H9 (cell line): ENCODE measurements at regions not wholly inside any gene's neighbourhood (a gene's known extent, or its start where the extent isn't known, plus 50 kb on each side); places are given as distances from the start of the nearest gene placed in this dataset.

Experiments used
- DNase-seq: peaks from one replicate; pipeline ENCODE4 v3.0.0-alpha.2; 2017
- H2AFZ ChIP-seq: one replicate; pipeline ENCODE4 v1.6.1; 2013; ENCODE audit warnings: mild to moderate bottlenecking, low read length, control low read depth, moderate library complexity
- H2AK5ac ChIP-seq: 2 replicates; pipeline ENCODE4 v1.6.1; 2013; ENCODE audit warnings: low read length, control low read depth, mixed read lengths; ENCODE audit not compliant: insufficient read length
- H2BK120ac ChIP-seq: one replicate; pipeline ENCODE4 v1.6.1; 2013; ENCODE audit warnings: low read depth, mild to moderate bottlenecking, low read length, control low read depth, inconsistent platforms; ENCODE audit not compliant: poor library complexity, severe bottlenecking
- H2BK12ac ChIP-seq: 2 replicates; pipeline ENCODE4 v1.6.1; 2013; ENCODE audit warnings: low read length, control low read depth, mixed read lengths, low read depth; ENCODE audit not compliant: insufficient read length
- H2BK15ac ChIP-seq: 2 replicates; pipeline ENCODE4 v1.6.1; 2013; ENCODE audit warnings: low read depth, low read length, control low read depth
- H2BK20ac ChIP-seq: one replicate; pipeline ENCODE4 v1.6.1; 2013; ENCODE audit warnings: low read depth, mild to moderate bottlenecking, low read length, control low read depth, inconsistent platforms; ENCODE audit not compliant: poor library complexity, severe bottlenecking
- H2BK5ac ChIP-seq: 2 replicates; pipeline ENCODE4 v1.6.1; 2013; ENCODE audit warnings: low read length, control low read depth, mixed read lengths; ENCODE audit not compliant: insufficient read length
- H3K14ac ChIP-seq: 2 replicates; pipeline ENCODE4 v1.6.1; 2013; ENCODE audit warnings: low read length, control low read depth; ENCODE audit not compliant: insufficient read depth
- H3K18ac ChIP-seq: 2 replicates; pipeline ENCODE4 v1.6.1; 2013; ENCODE audit warnings: low read depth, mild to moderate bottlenecking, mixed read lengths, low read length, control low read depth; ENCODE audit not compliant: insufficient read length
- H3K23ac ChIP-seq: 2 replicates; pipeline ENCODE4 v1.6.1; 2013; ENCODE audit warnings: low read length, control low read depth, mixed read lengths, low read depth; ENCODE audit not compliant: insufficient read length
- H3K23me2 ChIP-seq: 2 replicates; pipeline ENCODE4 v1.6.1; 2013; ENCODE audit warnings: low read depth, mild to moderate bottlenecking, mixed read lengths, low read length, control low read depth; ENCODE audit not compliant: insufficient read length, poor library complexity, severe bottlenecking
- H3K27ac ChIP-seq: 2 replicates; pipeline ENCODE4 v1.5.1; 2013; ENCODE audit warnings: low read length, control low read depth, mixed read lengths, low read depth; ENCODE audit not compliant: insufficient read length
- H3K27me3 ChIP-seq: 2 replicates; pipeline ENCODE4 v1.6.1; 2013; ENCODE audit warnings: low read length, control low read depth, inconsistent platforms; ENCODE audit not compliant: insufficient read depth
- H3K4ac ChIP-seq: 2 replicates; pipeline ENCODE4 v1.6.1; 2013; ENCODE audit warnings: low read depth, mild to moderate bottlenecking, control low read depth, inconsistent platforms, low read length, moderate library complexity
- H3K4me1 ChIP-seq: 2 replicates; pipeline ENCODE4 v1.6.1; 2013; ENCODE audit warnings: low read length, control low read depth, inconsistent platforms; ENCODE audit not compliant: insufficient read depth
- H3K4me2 ChIP-seq: 2 replicates; pipeline ENCODE4 v1.6.1; 2013; ENCODE audit warnings: low read length, control low read depth, mixed read lengths; ENCODE audit not compliant: insufficient read length, insufficient read depth
- H3K56ac ChIP-seq: 2 replicates; pipeline ENCODE4 v1.6.1; 2013; ENCODE audit warnings: low read depth, mild to moderate bottlenecking, mixed read lengths, low read length, control low read depth; ENCODE audit not compliant: insufficient read length
- H3K79me1 ChIP-seq: 2 replicates; pipeline ENCODE4 v1.6.1; 2013; ENCODE audit warnings: low read depth, mild to moderate bottlenecking, moderate library complexity, low read length, control low read depth, inconsistent platforms; ENCODE audit not compliant: insufficient read depth, poor library complexity, severe bottlenecking
- H3K79me2 ChIP-seq: 2 replicates; pipeline ENCODE4 v1.6.1; 2013; ENCODE audit warnings: low read length, control low read depth, inconsistent platforms; ENCODE audit not compliant: insufficient read depth
- H3K9ac ChIP-seq: 2 replicates; pipeline ENCODE4 v1.6.1; 2013; ENCODE audit warnings: low read length, control low read depth, mixed read lengths; ENCODE audit not compliant: insufficient read length; ENCODE audit errors: extremely low read depth
- H3K9me3 ChIP-seq: one replicate; pipeline ENCODE4 v1.6.1; 2013; ENCODE audit warnings: low read depth, low read length, inconsistent platforms; ENCODE audit not compliant: control insufficient read depth
- H3T11ph ChIP-seq: one replicate; pipeline ENCODE4 v1.6.1; 2013; ENCODE audit warnings: mild to moderate bottlenecking, low read length, control low read depth, inconsistent platforms
- H4K20me1 ChIP-seq: one replicate; pipeline ENCODE4 v1.6.1; 2013; ENCODE audit not compliant: control insufficient read depth, insufficient read length, insufficient read depth
- H4K5ac ChIP-seq: 2 replicates; pipeline ENCODE4 v1.6.1; 2013; ENCODE audit warnings: low read depth, mild to moderate bottlenecking, mixed read lengths, low read length, control low read depth; ENCODE audit not compliant: insufficient read length
- H4K8ac ChIP-seq: replicated peaks from 2 replicates; pipeline ENCODE4 v1.6.1; 2013; ENCODE audit warnings: low read length, control low read depth, mixed read lengths, low read depth; ENCODE audit not compliant: insufficient read length
- H4K91ac ChIP-seq: 2 replicates; pipeline ENCODE4 v1.6.1; 2013; ENCODE audit warnings: low read depth, mild to moderate bottlenecking, moderate library complexity, mixed read lengths, low read length, control low read depth; ENCODE audit not compliant: insufficient read length
- H3K27ac Mint-ChIP-seq, 3 experiments: 2 replicates in 2 of 3; 3 replicates in 1 of 3; pipeline ENCODE4 v1.8.0; 2020 to 2021; ENCODE audit warnings: mixed read lengths in 3 of 3, mild to moderate bottlenecking in 1 of 3, moderate library complexity in 1 of 3
- H3K27me3 Mint-ChIP-seq: 2 replicates; pipeline ENCODE4 v1.8.0; 2021; ENCODE audit warnings: low read depth, mild to moderate bottlenecking, moderate library complexity, mixed read lengths
- H3K36me3 Mint-ChIP-seq, 3 experiments: 2 replicates in 2 of 3; 3 replicates in 1 of 3; pipeline ENCODE4 v1.8.0; 2020 to 2021; ENCODE audit warnings: low read depth in 3 of 3, mixed read lengths in 3 of 3; ENCODE audit not compliant: insufficient read depth in 1 of 3
- H3K4me1 Mint-ChIP-seq, 2 experiments: 2 replicates each; pipeline ENCODE4 v1.8.0; 2020; ENCODE audit warnings: mixed read lengths in 2 of 2
- H3K4me3 Mint-ChIP-seq, 2 experiments: 2 replicates in 1 of 2; 3 replicates in 1 of 2; pipeline ENCODE4 v1.8.0; 2020 to 2021; ENCODE audit warnings: mild to moderate bottlenecking in 2 of 2, mixed read lengths in 2 of 2, moderate library complexity in 1 of 2
- H3K9me3 Mint-ChIP-seq, 2 experiments: 2 replicates in 1 of 2; 3 replicates in 1 of 2; pipeline ENCODE4 v1.8.0; 2020; ENCODE audit warnings: mild to moderate bottlenecking in 2 of 2, mixed read lengths in 2 of 2, moderate library complexity in 1 of 2
- CTCF ChIP-seq: fragments of 200-600 bp; sonication (generic); conservative IDR thresholded peaks from 3 replicates; pipeline ENCODE4 v1.8.0; 2021; ENCODE audit warnings: antibody characterized with exemption, mild to moderate bottlenecking

- Mint-ChIP-seq H3K4me3 (no peak overlapping the region), H3K4me1 (no peaks in the 10 kb centered on the region), H3K36me3 (peaks cover 0 to 17% (median 4%) of the 10 kb centered on the region in 3 experiments; a peak in 4 of 7 replicates), H3K9me3 (peaks cover 11 to 15% of the 10 kb centered on the region in 2 experiments), H3K27me3 (no peaks in the 10 kb centered on the region), H3K27ac (no peak overlapping the region)
- DNase-seq: no peak
- Histone ChIP-seq H3T11ph (no peak overlapping the region), H4K91ac (no peak overlapping the region), H2BK120ac (no peak overlapping the region), H3K23me2 (no peaks in the 10 kb centered on the region), H3K79me1 (no peaks in the 10 kb centered on the region), H2BK20ac (no peak overlapping the region), H3K9me3 (no peaks in the 10 kb centered on the region), H3K79me2 (no peaks in the 10 kb centered on the region), H2BK15ac (no peak overlapping the region), H3K27me3 (no peaks in the 10 kb centered on the region), H4K8ac (no peak overlapping the region), H2BK12ac (no peak overlapping the region), H4K5ac (no peak overlapping the region), H3K23ac (no peak overlapping the region), H3K4me1 (no peaks in the 10 kb centered on the region), H3K14ac (no peak overlapping the region), H3K56ac (no peak overlapping the region), H3K4me2 (no peak overlapping the region), H3K4ac (no peak overlapping the region), H4K20me1 (no peaks in the 10 kb centered on the region), H2AK5ac (no peak overlapping the region), H3K9ac (no peak overlapping the region), H2BK5ac (no peak overlapping the region), H3K18ac (no peak overlapping the region), H2AFZ (no peak overlapping the region), H3K27ac (no peak overlapping the region)
- TF ChIP-seq CTCF: no peak
Measured at GRCh38 chr2:48157150-48157549, 157.3 kb upstream of the FOXN2 start.
